ENCODE measurements at regions not wholly inside any gene's neighbourhood (a gene's known extent, or its start where the extent isn't known, plus 50 kb on each side); places are given as distances from the start of the nearest gene placed in this dataset.

GRCh38 chr7:94823947-94824346 is 83.4 kb upstream of the PPP1R9A start:
- intact Hi-C loops (cut with micrococcal nuclease), result no loop called here
- H3K79me2 ChIP-seq (ENCODE audit: insufficient read depth, low read length), result no peaks in the 10 kb centered on the region
- H3K9ac ChIP-seq (ENCODE audit: low read length), result no peak overlapping the region
- TF ChIP-seq JUND (IDR thresholded peaks at IDR 0.05) (peak; percentile 74), ATF3 (IDR thresholded peaks at IDR 0.05) (0 out of 2 replicates have a peak, but pooled peaks have one; percentile 29), CEBPB (IDR thresholded peaks at IDR 0.05; ENCODE audit: low read depth) (peak; percentile 89), YY1 (IDR thresholded peaks at IDR 0.05; ENCODE audit: extremely low read depth, insufficient replicate concordance, low read depth, low read length) (peak; percentile 62), CTCF (IDR thresholded peaks at IDR 0.05 in 2 of 3, conservative IDR thresholded peaks at IDR 0.05 in 1 of 3; ENCODE audit: borderline replicate concordance in 1 of 3, insufficient read depth in 1 of 3, low read depth in 2 of 3, low read length in 2 of 3) (no peak), SP1 (IDR thresholded peaks at IDR 0.05; ENCODE audit: low read depth) (peak; percentile 52), FOSL1 (IDR thresholded peaks at IDR 0.05; ENCODE audit: low read depth) (peak; percentile 49), CBX3 (IDR thresholded peaks at IDR 0.05; ENCODE audit: low read depth) (peak; percentile 74; the same call in 1 of the 2 replicates), ZFX (IDR thresholded peaks at IDR 0.05) (no peak)
- H3K4me3 ChIP-seq (replicated peaks in 1 of 2; ENCODE audit: low read depth in 1 of 2, low read length in 2 of 2), result no peak overlapping the region
- POLR2A ChIA-PET, result no interaction called here
- ATAC-seq (peak; percentile 34; the same call in 1 of the 2 replicates), DNase-seq (ENCODE audit: low read depth, low spot score) (peak; percentile 73)
- H3K4me1 ChIP-seq (ENCODE audit: control insufficient read depth in 1 of 2, insufficient read depth in 2 of 2, low read length in 2 of 2), result peaks cover 5 to 8% of the 10 kb centered on the region in 2 experiments; a peak in 3 of 4 replicates
- H3K27ac ChIP-seq (ENCODE audit: low read depth, low read length), result no peak overlapping the region
- peak overlapping the region; percentile 55 for H2AFZ ChIP-seq (ENCODE audit: low read depth, low read length, poor library complexity, severe bottlenecking)
- H3K9me3 ChIP-seq (ENCODE audit: control insufficient read depth in 1 of 2, insufficient read depth in 1 of 2, low read depth in 1 of 2, low read length in 2 of 2), result no peaks in the 10 kb centered on the region
- no peaks in the 10 kb centered on the region for H3K9me2 ChIP-seq (ENCODE audit: insufficient read depth)
- no peaks in the 10 kb centered on the region for H3K27me3 ChIP-seq (ENCODE audit: insufficient read depth, low read length)
- RAD21 ChIA-PET (ENCODE audit: low non-redundant PET in 1 of 2, low total read pairs in 2 of 2, uncharacterized antibody in 2 of 2, unreplicated experiment in 2 of 2), result no interaction called here
- no peaks in the 10 kb centered on the region for H4K20me1 ChIP-seq (ENCODE audit: insufficient read depth)
- BruUV-seq (replicated peaks), result no TSS peak
- CTCF ChIA-PET, result no interaction called here
- peak overlapping the region; percentile 11; the same call in 1 of the 2 replicates for H3K4me2 ChIP-seq (ENCODE audit: low read length)
- no peaks in the 10 kb centered on the region for H3K36me3 ChIP-seq (ENCODE audit: control insufficient read depth in 1 of 2, insufficient read depth in 2 of 2, low read length in 2 of 2)

GRCh38 chr7:94829987-94830386 is 77.4 kb upstream of the PPP1R9A start:
- H3K27ac ChIP-seq (ENCODE audit: low read depth, low read length), result no peak overlapping the region
- H4K20me1 ChIP-seq (ENCODE audit: insufficient read depth), result no peaks in the 10 kb centered on the region
- no peaks in the 10 kb centered on the region for H3K9me3 ChIP-seq (ENCODE audit: control insufficient read depth in 1 of 2, insufficient read depth in 1 of 2, low read depth in 1 of 2, low read length in 2 of 2)
- DNase-seq (ENCODE audit: low read depth, low spot score) (no peak), ATAC-seq (no peak)
- no peaks in the 10 kb centered on the region for H3K79me2 ChIP-seq (ENCODE audit: insufficient read depth, low read length)
- H3K9ac ChIP-seq (ENCODE audit: low read length), result no peak overlapping the region
- no peak overlapping the region for H3K4me3 ChIP-seq (replicated peaks in 1 of 2; ENCODE audit: low read depth in 1 of 2, low read length in 2 of 2)
- H3K27me3 ChIP-seq (ENCODE audit: insufficient read depth, low read length), result no peaks in the 10 kb centered on the region
- H3K4me2 ChIP-seq (ENCODE audit: low read length), result no peak overlapping the region
- ChIA-PET RAD21 (ENCODE audit: low non-redundant PET in 1 of 2, low total read pairs in 2 of 2, uncharacterized antibody in 2 of 2, unreplicated experiment in 2 of 2) (no interaction called here), POLR2A (no interaction called here), CTCF (no interaction called here)
- H3K9me2 ChIP-seq (ENCODE audit: insufficient read depth), result no peaks in the 10 kb centered on the region
- no peaks in the 10 kb centered on the region for H3K36me3 ChIP-seq (ENCODE audit: control insufficient read depth in 1 of 2, insufficient read depth in 2 of 2, low read length in 2 of 2)
- no TSS peak for BruUV-seq (replicated peaks)
- H3K4me1 ChIP-seq (ENCODE audit: control insufficient read depth in 1 of 2, insufficient read depth in 2 of 2, low read length in 2 of 2), result no peaks in the 10 kb centered on the region
- intact Hi-C loops (cut with micrococcal nuclease), result no loop called here
- H2AFZ ChIP-seq (ENCODE audit: low read depth, low read length, poor library complexity, severe bottlenecking), result no peak overlapping the region
- no peak for TF ChIP-seq CBX3 (IDR thresholded peaks at IDR 0.05; ENCODE audit: low read depth)
- TF ChIP-seq MAX (IDR thresholded peaks at IDR 0.05), result no peak
- no peak for TF ChIP-seq YY1 (IDR thresholded peaks at IDR 0.05; ENCODE audit: extremely low read depth, insufficient replicate concordance, low read depth, low read length)
- TF ChIP-seq CEBPB (IDR thresholded peaks at IDR 0.05; ENCODE audit: low read depth), result no peak
- no peak for TF ChIP-seq SIN3A (IDR thresholded peaks at IDR 0.05; ENCODE audit: low read depth)
- TF ChIP-seq EGR1 (IDR thresholded peaks at IDR 0.05; ENCODE audit: low read depth), result no peak
- no peak for TF ChIP-seq SRF (IDR thresholded peaks at IDR 0.05; ENCODE audit: low read depth)
- TF ChIP-seq SP1 (IDR thresholded peaks at IDR 0.05; ENCODE audit: low read depth), result no peak
- no peak for TF ChIP-seq JUND (IDR thresholded peaks at IDR 0.05)
- no peak for TF ChIP-seq EZH2 (IDR thresholded peaks at IDR 0.05)
- no peak for TF ChIP-seq ZBTB33 (IDR thresholded peaks at IDR 0.05; ENCODE audit: extremely low read depth, insufficient replicate concordance, low read length)
- TF ChIP-seq FOSL1 (IDR thresholded peaks at IDR 0.05; ENCODE audit: low read depth), result no peak

Data from HCT116 (cell line).